ENCODE measurements at regions not wholly inside any gene's neighbourhood (a gene's known extent, or its start where the extent isn't known, plus 50 kb on each side); places are given as distances from the start of the nearest gene placed in this dataset.

GRCh38 chr4:106869551-106869950, 166.6 kb downstream of the DKK2 start:
- TF ChIP-seq, protein P1, sequence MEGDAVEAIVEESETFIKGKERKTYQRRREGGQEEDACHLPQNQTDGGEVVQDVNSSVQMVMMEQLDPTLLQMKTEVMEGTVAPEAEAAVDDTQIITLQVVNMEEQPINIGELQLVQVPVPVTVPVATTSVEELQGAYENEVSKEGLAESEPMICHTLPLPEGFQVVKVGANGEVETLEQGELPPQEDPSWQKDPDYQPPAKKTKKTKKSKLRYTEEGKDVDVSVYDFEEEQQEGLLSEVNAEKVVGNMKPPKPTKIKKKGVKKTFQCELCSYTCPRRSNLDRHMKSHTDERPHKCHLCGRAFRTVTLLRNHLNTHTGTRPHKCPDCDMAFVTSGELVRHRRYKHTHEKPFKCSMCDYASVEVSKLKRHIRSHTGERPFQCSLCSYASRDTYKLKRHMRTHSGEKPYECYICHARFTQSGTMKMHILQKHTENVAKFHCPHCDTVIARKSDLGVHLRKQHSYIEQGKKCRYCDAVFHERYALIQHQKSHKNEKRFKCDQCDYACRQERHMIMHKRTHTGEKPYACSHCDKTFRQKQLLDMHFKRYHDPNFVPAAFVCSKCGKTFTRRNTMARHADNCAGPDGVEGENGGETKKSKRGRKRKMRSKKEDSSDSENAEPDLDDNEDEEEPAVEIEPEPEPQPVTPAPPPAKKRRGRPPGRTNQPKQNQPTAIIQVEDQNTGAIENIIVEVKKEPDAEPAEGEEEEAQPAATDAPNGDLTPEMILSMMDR (IDR thresholded peaks at IDR 0.05), result no peak
- TF ChIP-seq, protein P2, sequence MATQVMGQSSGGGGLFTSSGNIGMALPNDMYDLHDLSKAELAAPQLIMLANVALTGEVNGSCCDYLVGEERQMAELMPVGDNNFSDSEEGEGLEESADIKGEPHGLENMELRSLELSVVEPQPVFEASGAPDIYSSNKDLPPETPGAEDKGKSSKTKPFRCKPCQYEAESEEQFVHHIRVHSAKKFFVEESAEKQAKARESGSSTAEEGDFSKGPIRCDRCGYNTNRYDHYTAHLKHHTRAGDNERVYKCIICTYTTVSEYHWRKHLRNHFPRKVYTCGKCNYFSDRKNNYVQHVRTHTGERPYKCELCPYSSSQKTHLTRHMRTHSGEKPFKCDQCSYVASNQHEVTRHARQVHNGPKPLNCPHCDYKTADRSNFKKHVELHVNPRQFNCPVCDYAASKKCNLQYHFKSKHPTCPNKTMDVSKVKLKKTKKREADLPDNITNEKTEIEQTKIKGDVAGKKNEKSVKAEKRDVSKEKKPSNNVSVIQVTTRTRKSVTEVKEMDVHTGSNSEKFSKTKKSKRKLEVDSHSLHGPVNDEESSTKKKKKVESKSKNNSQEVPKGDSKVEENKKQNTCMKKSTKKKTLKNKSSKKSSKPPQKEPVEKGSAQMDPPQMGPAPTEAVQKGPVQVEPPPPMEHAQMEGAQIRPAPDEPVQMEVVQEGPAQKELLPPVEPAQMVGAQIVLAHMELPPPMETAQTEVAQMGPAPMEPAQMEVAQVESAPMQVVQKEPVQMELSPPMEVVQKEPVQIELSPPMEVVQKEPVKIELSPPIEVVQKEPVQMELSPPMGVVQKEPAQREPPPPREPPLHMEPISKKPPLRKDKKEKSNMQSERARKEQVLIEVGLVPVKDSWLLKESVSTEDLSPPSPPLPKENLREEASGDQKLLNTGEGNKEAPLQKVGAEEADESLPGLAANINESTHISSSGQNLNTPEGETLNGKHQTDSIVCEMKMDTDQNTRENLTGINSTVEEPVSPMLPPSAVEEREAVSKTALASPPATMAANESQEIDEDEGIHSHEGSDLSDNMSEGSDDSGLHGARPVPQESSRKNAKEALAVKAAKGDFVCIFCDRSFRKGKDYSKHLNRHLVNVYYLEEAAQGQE (IDR thresholded peaks at IDR 0.05; ENCODE audit: insufficient read depth in 1 of 2, low read depth in 2 of 2, low read length in 1 of 2), result no peak
- TF ChIP-seq POLR2AphosphoS5 (IDR thresholded peaks at IDR 0.05; ENCODE audit: low read depth, low read length), result no peak
- TF ChIP-seq SIN3A (IDR thresholded peaks at IDR 0.05; ENCODE audit: borderline replicate concordance, insufficient read depth, low read depth, low read length), result no peak
- no peak for TF ChIP-seq TCF7L2 (IDR thresholded peaks at IDR 0.05; ENCODE audit: low read depth, low read length)
- in situ Hi-C loops (cut with HindIII; ENCODE audit: low pct_unique_long_range_greater_than_20kb, low sequenced_read_pairs), result no loop called here
- BruUV-seq (replicated peaks), result no TSS peak

DNA sequence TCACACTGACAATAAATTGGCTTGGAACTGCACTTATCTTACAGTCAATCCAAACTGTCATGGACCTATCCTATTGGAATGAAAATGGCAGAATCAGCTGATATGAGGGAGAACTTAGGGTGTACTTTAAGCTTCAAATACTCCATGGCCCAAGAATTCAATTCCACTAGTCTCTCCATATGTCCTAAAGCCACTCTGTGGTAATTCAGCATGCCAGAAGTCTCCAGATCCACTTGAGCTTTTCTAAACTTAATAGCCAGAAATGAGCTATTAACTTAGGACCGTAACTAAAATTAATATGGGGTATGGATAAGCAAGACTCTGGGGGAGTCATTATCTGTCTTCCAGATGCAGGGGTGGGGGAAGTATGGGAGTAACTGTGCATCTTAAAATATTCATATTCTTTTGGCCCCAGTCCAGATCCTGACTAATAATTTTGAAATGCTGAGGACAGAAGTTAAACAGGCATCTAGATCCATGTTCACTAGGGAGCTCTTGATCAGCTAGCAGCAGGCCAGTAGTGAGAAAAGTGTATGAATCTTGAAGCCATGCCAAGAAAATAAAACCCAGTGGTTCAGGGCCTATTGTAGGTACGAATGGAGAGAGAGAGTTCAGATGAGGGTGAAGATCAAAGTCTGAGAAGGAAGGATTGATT, 167.6 kb downstream of the DKK2 start:
- BruUV-seq (replicated peaks), result no TSS peak
- Histone ChIP-seq H3K9me3 (ENCODE audit: control insufficient read depth, insufficient read depth, low read depth, low read length) (no peaks in the 10 kb centered on the region), H3K36me3 (ENCODE audit: control insufficient read depth, insufficient read depth, low read length) (no peaks in the 10 kb centered on the region), H3K4me1 (ENCODE audit: control insufficient read depth, insufficient read depth, low read length) (no peaks in the 10 kb centered on the region), H3K27ac (ENCODE audit: low read length) (no peak overlapping the region), H3K27me3 (ENCODE audit: control insufficient read depth, insufficient read depth, low read length) (no peaks in the 10 kb centered on the region), H3K4me3 (ENCODE audit: low read depth in 2 of 2, low read length in 2 of 2) (no peak overlapping the region)
- no peak for ATAC-seq
- TF ChIP-seq, protein P1 (IDR thresholded peaks at IDR 0.05), result no peak
- TF ChIP-seq POLR2AphosphoS5 (IDR thresholded peaks at IDR 0.05; ENCODE audit: low read depth, low read length) (no peak), SIN3A (IDR thresholded peaks at IDR 0.05; ENCODE audit: borderline replicate concordance, insufficient read depth, low read depth, low read length) (no peak), TCF7L2 (IDR thresholded peaks at IDR 0.05; ENCODE audit: low read depth, low read length) (no peak)
- TF ChIP-seq, protein P2 (IDR thresholded peaks at IDR 0.05; ENCODE audit: insufficient read depth in 1 of 2, low read depth in 2 of 2, low read length in 1 of 2), result no peak
- in situ Hi-C loops (cut with HindIII; ENCODE audit: low pct_unique_long_range_greater_than_20kb, low sequenced_read_pairs) (no loop called here), intact Hi-C loops (cut with micrococcal nuclease; ENCODE audit: unreplicated experiment) (no loop called here)
- ChIA-PET POLR2A (no interaction called here), CTCF (no interaction called here)
- no peak for DNase-seq (ENCODE audit: low read depth, low spot score)

More at GRCh38 chr4:106869551-106869950, 166.6 kb downstream of the DKK2 start:
- ChIA-PET CTCF (no interaction called here), POLR2A (interaction anchor here (0.6 kb wide), 1 partner anchor 1811 kb away, joined by 3 read pairs; no protein-coding TSS in a partner anchor)
- H3K27me3 ChIP-seq (ENCODE audit: control insufficient read depth, insufficient read depth, low read length), result no peaks in the 10 kb centered on the region
- no peak overlapping the region for H3K27ac ChIP-seq (ENCODE audit: low read length)
- DNase-seq (ENCODE audit: low read depth, low spot score) (no peak), ATAC-seq (no peak)
- H3K4me3 ChIP-seq (ENCODE audit: low read depth in 2 of 2, low read length in 2 of 2), result no peak overlapping the region
- intact Hi-C loops (cut with micrococcal nuclease; ENCODE audit: unreplicated experiment), result no loop called here
- H3K9me3 ChIP-seq (ENCODE audit: control insufficient read depth, insufficient read depth, low read depth, low read length), result no peaks in the 10 kb centered on the region
- H3K4me1 ChIP-seq (ENCODE audit: control insufficient read depth, insufficient read depth, low read length), result no peaks in the 10 kb centered on the region
- H3K36me3 ChIP-seq (ENCODE audit: control insufficient read depth, insufficient read depth, low read length), result no peaks in the 10 kb centered on the region

Measured in Panc1 (cell line).